GM23338 (cell line): ENCODE measurements at regions not wholly inside any gene's neighbourhood (a gene's known extent, or its start where the extent isn't known, plus 50 kb on each side); places are given as distances from the start of the nearest gene placed in this dataset.
A peak's percentile ranks its signal among the peaks of the same experiment; 100 is the strongest.
"Not testable (repeated sequence)": the region's sequence is repeated elsewhere in the genome, so short reads cannot be mapped to it uniquely, and the experiment has no call there.

Experiments used
- ATAC-seq: fragments of 200-7000 bp; cut with Tn5 transposase; 3 replicates; pipeline ENCODE4 v1.9.1; 2020
- DNase-seq: peaks from one replicate; pipeline ENCODE4 v3.0.0-alpha.2; 2015; ENCODE audit warnings: low spot score
- H2AFZ ChIP-seq: fragments of 200-600 bp; sonication (generic); 2 replicates; pipeline ENCODE4 v1.8.0; 2016; ENCODE audit warnings: antibody characterized with exemption, mild to moderate bottlenecking, moderate library complexity
- H3F3A ChIP-seq: fragments of 200-600 bp; sonication (generic); replicated peaks from 2 replicates; pipeline ENCODE4 v1.8.0; 2017; ENCODE audit warnings: antibody characterized with exemption, mixed run types, low read depth
- H3K27ac ChIP-seq: fragments of 200-600 bp; sonication (generic); 2 replicates; pipeline ENCODE4 v1.6.1; 2016; ENCODE audit warnings: low read depth
- H3K27me3 ChIP-seq: fragments of 200-600 bp; sonication (generic); 2 replicates; pipeline ENCODE4 v1.8.0; 2016; ENCODE audit warnings: mild to moderate bottlenecking, mixed run types, moderate library complexity; ENCODE audit not compliant: insufficient read depth
- H3K36me3 ChIP-seq: fragments of 200-600 bp; sonication (generic); 2 replicates; pipeline ENCODE4 v1.8.0; 2016; ENCODE audit warnings: mild to moderate bottlenecking; ENCODE audit not compliant: insufficient read depth
- H3K4me1 ChIP-seq: fragments of 200-600 bp; sonication (generic); 2 replicates; pipeline ENCODE4 v1.8.0; 2016; ENCODE audit warnings: mild to moderate bottlenecking, moderate library complexity; ENCODE audit not compliant: insufficient read depth
- H3K4me2 ChIP-seq: fragments of 200-600 bp; sonication (generic); 2 replicates; pipeline ENCODE4 v1.7.1; 2017; ENCODE audit warnings: mixed run types
- H3K4me3 ChIP-seq: fragments of 200-600 bp; sonication (generic); 2 replicates; pipeline ENCODE4 v1.6.1; 2016; ENCODE audit warnings: mixed run types
- H3K79me2 ChIP-seq: fragments of 200-600 bp; sonication (generic); replicated peaks from 2 replicates; pipeline ENCODE4 v1.8.0; 2017; ENCODE audit warnings: mild to moderate bottlenecking; ENCODE audit not compliant: insufficient read depth
- H3K9me2 ChIP-seq: fragments of 200-600 bp; sonication (generic); 2 replicates; pipeline ENCODE4 v1.8.0; 2017; ENCODE audit not compliant: insufficient read depth
- H4K20me1 ChIP-seq: fragments of 200-600 bp; sonication (generic); replicated peaks from 2 replicates; pipeline ENCODE4 v1.8.0; 2017; ENCODE audit warnings: mild to moderate bottlenecking; ENCODE audit not compliant: insufficient read depth
- H3K27ac Mint-ChIP-seq: 2 replicates; pipeline ENCODE4 v1.8.0; 2020; ENCODE audit warnings: inconsistent platforms, mild to moderate bottlenecking, moderate library complexity, mixed read lengths
- H3K27me3 Mint-ChIP-seq: 3 replicates; pipeline ENCODE4 v1.8.0; 2022; ENCODE audit warnings: low read depth, mild to moderate bottlenecking, moderate library complexity, mixed read lengths, inconsistent platforms; ENCODE audit not compliant: insufficient read depth, poor library complexity
- H3K36me3 Mint-ChIP-seq: 3 replicates; pipeline ENCODE4 v1.8.0; 2021; ENCODE audit warnings: low read depth, mild to moderate bottlenecking, inconsistent platforms, moderate library complexity, mixed read lengths
- H3K4me1 Mint-ChIP-seq: 3 replicates; pipeline ENCODE4 v1.8.0; 2020; ENCODE audit warnings: mild to moderate bottlenecking, inconsistent platforms, mixed read lengths
- H3K4me3 Mint-ChIP-seq: 3 replicates; pipeline ENCODE4 v1.8.0; 2021; ENCODE audit warnings: moderate library complexity, mild to moderate bottlenecking, inconsistent platforms, mixed read lengths
- H3K9me3 Mint-ChIP-seq: 3 replicates; pipeline ENCODE4 v1.8.0; 2020; ENCODE audit warnings: moderate library complexity, mild to moderate bottlenecking, inconsistent platforms, mixed read lengths
- CREB1 ChIP-seq: fragments of 250-450 bp; sonication (Bioruptor Pico); IDR thresholded peaks from 2 replicates; pipeline ENCODE4 v1.5.0; 2020; ENCODE audit warnings: low read depth, mild to moderate bottlenecking, moderate library complexity
- CTCF ChIP-seq, 2 experiments: fragments of 200-600 bp in 1 of 2; sonication (generic) in 1 of 2; conservative IDR thresholded peaks; 2 replicates each; pipeline versions ENCODE4 v1.5.1 to v1.6.1; 2016 to 2017; ENCODE audit warnings: antibody characterized with exemption in 2 of 2, low read depth in 2 of 2, mild to moderate bottlenecking in 2 of 2, moderate library complexity in 1 of 2
- EZH2phosphoT487 ChIP-seq: fragments of 200-600 bp; sonication (generic); IDR thresholded peaks from one replicate; pipeline ENCODE4 v1.8.1; 2018; ENCODE audit warnings: antibody characterized with exemption; ENCODE audit not compliant: unreplicated experiment
- ZNF331 ChIP-seq: fragments of 250-450 bp; sonication (Bioruptor Pico); IDR thresholded peaks from 2 replicates; pipeline ENCODE4 v1.5.0; 2020; ENCODE audit warnings: low read depth, mild to moderate bottlenecking, moderate library complexity
- ZNF462 ChIP-seq: fragments of 250-450 bp; sonication (Bioruptor Pico); IDR thresholded peaks from 2 replicates; pipeline ENCODE4 v1.5.0; 2020; ENCODE audit warnings: mild to moderate bottlenecking, moderate library complexity

GRCh38 chr3:3998140-3998922 lies 199.1 kb downstream of the LRRN1 start:
- Mint-ChIP-seq H3K27me3 (no peaks in the 10 kb centered on the region), H3K27ac (no peak overlapping the region), H3K4me1 (no peaks in the 10 kb centered on the region; the same call in 2 of the 3 replicates), H3K9me3 (peaks cover 84% of the 10 kb centered on the region), H3K36me3 (peaks cover 3% of the 10 kb centered on the region; the same call in 1 of the 3 replicates), H3K4me3 (no peak overlapping the region)
- DNase-seq (peak; percentile 86), ATAC-seq (peak; percentile 65)
- no peaks in the 10 kb centered on the region for H3K9me2 ChIP-seq
- H2AFZ ChIP-seq = no peak overlapping the region
- no peak overlapping the region for H3K4me3 ChIP-seq
- H3K79me2 ChIP-seq = no peaks in the 10 kb centered on the region
- H3K36me3 ChIP-seq = no peaks in the 10 kb centered on the region
- H3K4me2 ChIP-seq = no peak overlapping the region
- no peaks in the 10 kb centered on the region for H3K27me3 ChIP-seq
- H3F3A ChIP-seq = no peaks in the 10 kb centered on the region
- TF ChIP-seq ZNF331 (CRISPR knock-in tag) = no peak
- TF ChIP-seq CTCF (conservative IDR thresholded peaks at IDR 0.05; ENCODE audit: low read depth in 2 of 2) = peak; percentile 91 to 94
- H4K20me1 ChIP-seq = no peaks in the 10 kb centered on the region
- H3K4me1 ChIP-seq = no peaks in the 10 kb centered on the region
- no peak overlapping the region for H3K27ac ChIP-seq

DNA sequence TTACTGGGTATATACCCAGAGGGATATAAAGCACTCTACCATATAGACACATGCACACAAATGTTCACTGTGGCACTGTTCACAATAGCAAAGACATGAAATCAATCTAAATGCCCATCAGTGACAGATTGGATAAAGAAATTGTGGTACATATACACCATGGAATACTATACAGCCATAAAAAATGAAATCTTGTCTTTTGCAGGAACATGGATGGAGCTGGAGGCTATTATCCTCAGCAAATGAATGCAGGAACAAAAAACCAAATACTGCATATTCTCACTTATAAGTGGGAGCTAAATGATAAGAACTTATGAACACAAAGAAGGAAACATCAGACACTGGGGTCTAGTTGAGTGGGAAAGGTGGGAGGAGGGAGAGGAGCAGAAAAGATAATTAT lies 200.1 kb downstream of the LRRN1 start:
- H3K36me3 ChIP-seq, ATAC-seq, DNase-seq, H3K27ac Mint-ChIP-seq, H3K4me1 ChIP-seq, H3K27ac ChIP-seq, H4K20me1 ChIP-seq, H3K4me2 ChIP-seq, H3K4me1 Mint-ChIP-seq, H3K36me3 Mint-ChIP-seq, H3K27me3 Mint-ChIP-seq, H3F3A ChIP-seq, H2AFZ ChIP-seq, H3K4me3 Mint-ChIP-seq, H3K79me2 ChIP-seq, H3K27me3 ChIP-seq, H3K9me2 ChIP-seq, H3K4me3 ChIP-seq: not testable (repeated sequence)
- H3K9me3 Mint-ChIP-seq = peaks cover 88% of the 10 kb centered on the region

DNA sequence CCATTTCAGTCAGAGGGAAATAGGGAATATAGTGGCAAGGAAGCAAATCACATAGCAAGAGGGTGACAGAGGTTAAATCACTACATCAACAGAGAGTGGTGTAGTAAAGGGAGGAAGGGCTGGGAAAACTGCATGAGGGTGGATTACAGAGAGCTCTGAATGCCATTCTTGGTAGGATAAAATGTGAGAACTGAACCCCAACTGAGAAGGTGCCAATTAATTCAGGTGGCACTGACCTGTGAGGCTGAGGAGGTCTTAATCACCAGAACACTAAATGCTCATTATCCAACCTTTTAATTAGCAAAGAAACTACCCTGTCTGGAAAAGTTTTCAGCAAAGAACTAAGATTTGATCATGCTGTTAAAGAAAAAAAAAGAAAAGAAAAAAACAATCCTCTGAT lies 202.7 kb downstream of the LRRN1 start:
- H3K4me1 Mint-ChIP-seq = no peaks in the 10 kb centered on the region; the same call in 2 of the 3 replicates
- H3K79me2 ChIP-seq = no peaks in the 10 kb centered on the region
- H3K27ac ChIP-seq = no peak overlapping the region
- H2AFZ ChIP-seq = no peak overlapping the region
- H3K4me1 ChIP-seq = no peaks in the 10 kb centered on the region
- no peak overlapping the region for H3K4me3 Mint-ChIP-seq
- H3K36me3 ChIP-seq = no peaks in the 10 kb centered on the region
- H4K20me1 ChIP-seq = no peaks in the 10 kb centered on the region
- no peak overlapping the region for H3K4me2 ChIP-seq
- no peak overlapping the region for H3K4me3 ChIP-seq
- H3K9me2 ChIP-seq = no peaks in the 10 kb centered on the region
- ATAC-seq (no peak), DNase-seq (no peak)
- H3K27ac Mint-ChIP-seq = no peak overlapping the region
- no peaks in the 10 kb centered on the region; the same call in 2 of the 3 replicates for H3K36me3 Mint-ChIP-seq
- H3K27me3 Mint-ChIP-seq = peaks cover 2% of the 10 kb centered on the region
- no peaks in the 10 kb centered on the region for H3K27me3 ChIP-seq
- peaks cover 83% of the 10 kb centered on the region for H3K9me3 Mint-ChIP-seq
- H3F3A ChIP-seq = no peaks in the 10 kb centered on the region
- no peak for TF ChIP-seq ZNF331 (CRISPR knock-in tag)
- no peak for TF ChIP-seq ZNF462 (CRISPR knock-in tag)
- no peak for TF ChIP-seq EZH2phosphoT487
- TF ChIP-seq CREB1 (CRISPR knock-in tag) = no peak
